HCT116 (cell line): ENCODE measurements at regions not wholly inside any gene's neighbourhood (a gene's known extent, or its start where the extent isn't known, plus 50 kb on each side); places are given as distances from the start of the nearest gene placed in this dataset.

Experiments
- ATAC-seq: fragments of 200-7000 bp; cut with Tn5 transposase; 2 replicates; pipeline ENCODE4 v1.9.1; 2020; ENCODE audit warnings: mild to moderate bottlenecking, moderate library complexity
- BruUV-seq: library from RNA; stranded (reverse); fragments of 400-500 nt; replicated peaks from 2 replicates; lab custom pipeline; 2021; lab: Mats Ljungman, UMichigan
- CTCF ChIA-PET: fragments of 300-600 bp; sonication (Branson Sonifier 250); formaldehyde crosslinking; loops from one replicate; lab custom pipeline; 2021; ENCODE audit warnings: antibody characterized with exemption; lab: Charles Lee
- POLR2A ChIA-PET: fragments of 300-600, 350-600 bp; sonication (Branson Sonifier 250); formaldehyde crosslinking; loops from one replicate; lab custom pipeline; 2021; ENCODE audit warnings: antibody characterized with exemption; lab: Charles Lee
- RAD21 ChIA-PET, 2 experiments: fragments of 300-600 bp; sonication (Branson Sonifier 250); formaldehyde crosslinking; loops; one replicate each; lab custom pipeline; 2023; ENCODE audit warnings: low total read pairs in 2 of 2; ENCODE audit not compliant: uncharacterized antibody in 2 of 2, unreplicated experiment in 2 of 2, low non-redundant PET in 1 of 2; lab: Charles Lee
- DNase-seq: peaks from one replicate; pipeline ENCODE4 v3.0.0-alpha.2; 2010; ENCODE audit warnings: low read depth, low spot score
- H2AFZ ChIP-seq: fragments of 200-600 bp; shearing (Covaris generic), sonication (generic); 2 replicates; pipeline ENCODE4 v1.6.1; 2017; ENCODE audit warnings: low read depth, mixed run types, mixed read lengths, antibody characterized with exemption, low read length; ENCODE audit not compliant: poor library complexity, severe bottlenecking
- H3K27ac ChIP-seq: 2 replicates; pipeline ENCODE4 v1.5.1; 2012; ENCODE audit warnings: low read depth, low read length
- H3K27me3 ChIP-seq: fragments of 200-600 bp; sonication (generic); 2 replicates; pipeline ENCODE4 v1.6.1; 2016; ENCODE audit warnings: mixed run types, low read length, mixed read lengths; ENCODE audit not compliant: insufficient read depth
- H3K36me3 ChIP-seq, 2 experiments: fragments of 200-500 bp in 1 of 2; fragments of 200-600 bp in 1 of 2; sonication (Bioruptor generic) in 1 of 2; sonication (generic) in 1 of 2; 2 replicates each; pipeline versions ENCODE4 v1.5.1 to v1.6.1; 2014 to 2016; ENCODE audit warnings: low read length in 2 of 2, inconsistent platforms in 1 of 2, mixed read lengths in 1 of 2, mixed run types in 1 of 2; ENCODE audit not compliant: insufficient read depth in 2 of 2, control insufficient read depth in 1 of 2
- H3K4me1 ChIP-seq, 2 experiments: fragments of 200-600 bp in 1 of 2; sonication (generic) in 1 of 2; 2 replicates each; pipeline versions ENCODE4 v1.5.1 to v1.6.1; 2012 to 2017; ENCODE audit warnings: low read length in 2 of 2, inconsistent platforms in 1 of 2, mild to moderate bottlenecking in 1 of 2, mixed read lengths in 1 of 2, mixed run types in 1 of 2, moderate library complexity in 1 of 2; ENCODE audit not compliant: insufficient read depth in 2 of 2, control insufficient read depth in 1 of 2
- H3K4me2 ChIP-seq: fragments of 200-600 bp; sonication (generic); 2 replicates; pipeline ENCODE4 v1.6.1; 2017; ENCODE audit warnings: mixed run types, low read length, mixed read lengths
- H3K4me3 ChIP-seq, 2 experiments: fragments of 200-600 bp in 1 of 2; sonication (generic) in 1 of 2; replicated peaks in 1 of 2; 2 replicates each; pipeline ENCODE4 v1.5.1; 2011 to 2016; ENCODE audit warnings: low read length in 2 of 2, control low read depth in 1 of 2, low read depth in 1 of 2, mild to moderate bottlenecking in 1 of 2, mixed read lengths in 1 of 2, mixed run types in 1 of 2
- H3K79me2 ChIP-seq: fragments of 200-600 bp; sonication (generic); 2 replicates; pipeline ENCODE4 v1.6.1; 2017; ENCODE audit warnings: mild to moderate bottlenecking, mixed run types, low read length, moderate library complexity, mixed read lengths; ENCODE audit not compliant: insufficient read depth
- H3K9ac ChIP-seq: fragments of 200-600 bp; sonication (generic); 2 replicates; pipeline ENCODE4 v1.6.1; 2016; ENCODE audit warnings: low read length, mixed read lengths
- H3K9me2 ChIP-seq: fragments of 200-600 bp; sonication (generic), shearing (Covaris generic); 2 replicates; pipeline ENCODE4 v1.6.1; 2017; ENCODE audit warnings: mixed run types, mild to moderate bottlenecking, moderate library complexity; ENCODE audit not compliant: insufficient read depth
- H3K9me3 ChIP-seq, 2 experiments: fragments of 200-500 bp in 1 of 2; fragments of 200-600 bp in 1 of 2; sonication (Bioruptor generic) in 1 of 2; sonication (generic) in 1 of 2; 2 replicates each; pipeline ENCODE4 v1.6.1; 2014 to 2017; ENCODE audit warnings: low read length in 2 of 2, mixed read lengths in 2 of 2, inconsistent platforms in 1 of 2, low read depth in 1 of 2, mild to moderate bottlenecking in 1 of 2, mixed run types in 1 of 2, moderate library complexity in 1 of 2; ENCODE audit not compliant: control insufficient read depth in 1 of 2, insufficient read depth in 1 of 2
- H4K20me1 ChIP-seq: fragments of 200-600 bp; sonication (generic), shearing (Covaris generic); 2 replicates; pipeline ENCODE4 v1.6.1; 2017; ENCODE audit warnings: mixed run types, mild to moderate bottlenecking, moderate library complexity; ENCODE audit not compliant: insufficient read depth
- ATF3 ChIP-seq: IDR thresholded peaks from 2 replicates; pipeline ENCODE4 v1.6.1; 2012
- CBX3 ChIP-seq: IDR thresholded peaks from 2 replicates; pipeline ENCODE4 v1.6.1; 2012; ENCODE audit warnings: low read depth
- CTCF ChIP-seq, 3 experiments: fragments of 200-600 bp in 1 of 3; sonication (generic) in 1 of 3; IDR thresholded peaks in 2 of 3; conservative IDR thresholded peaks in 1 of 3; 2 replicates each; pipeline ENCODE4 v1.5.1; 2012 to 2017; ENCODE audit warnings: low read depth in 2 of 3, low read length in 2 of 3, antibody characterized with exemption in 1 of 3, borderline replicate concordance in 1 of 3, control low read depth in 1 of 3, mild to moderate bottlenecking in 1 of 3, mixed read lengths in 1 of 3, mixed run types in 1 of 3, moderate library complexity in 1 of 3; ENCODE audit not compliant: insufficient read depth in 1 of 3
- EGR1 ChIP-seq: IDR thresholded peaks from 2 replicates; pipeline ENCODE4 v1.6.1; 2012; ENCODE audit warnings: low read depth
- EZH2phosphoT487 ChIP-seq: fragments of 200-600 bp; IDR thresholded peaks from 2 replicates; pipeline ENCODE4 v1.6.1; 2018; ENCODE audit warnings: antibody characterized with exemption, borderline replicate concordance
- MAX ChIP-seq: IDR thresholded peaks from 2 replicates; pipeline ENCODE4 v1.6.1; 2012
- RAD21 ChIP-seq: IDR thresholded peaks from 2 replicates; pipeline ENCODE4 v1.6.1; 2012; ENCODE audit warnings: low read depth, mild to moderate bottlenecking
- ZNF274 ChIP-seq: fragments of 200-500 bp; sonication (Bioruptor generic); IDR thresholded peaks from 2 replicates; pipeline ENCODE4 v1.6.1; 2014; ENCODE audit warnings: mild to moderate bottlenecking, low read depth, low read length, inconsistent platforms
- intact Hi-C: fragments of 100-400 bp; cut with micrococcal nuclease; formaldehyde crosslinking; loops from 2 replicates; pipeline ENCODE4 v1.10.0; 2022

- no peaks in the 10 kb centered on the region for H3K9me2 ChIP-seq
- no peak overlapping the region for H3K4me3 ChIP-seq
- no peak overlapping the region for H3K9ac ChIP-seq
- H3K4me2 ChIP-seq = no peak overlapping the region
- BruUV-seq = no TSS peak
- no peaks in the 10 kb centered on the region for H4K20me1 ChIP-seq
- H3K27me3 ChIP-seq = no peaks in the 10 kb centered on the region
- DNase-seq (no peak), ATAC-seq (no peak)
- H3K4me1 ChIP-seq = no peaks in the 10 kb centered on the region
- H3K27ac ChIP-seq = no peak overlapping the region
- CTCF ChIA-PET = no interaction called here
- H3K36me3 ChIP-seq = no peaks in the 10 kb centered on the region
- H3K79me2 ChIP-seq = no peaks in the 10 kb centered on the region
- peaks cover 4 to 5% of the 10 kb centered on the region in 2 experiments; a peak in 2 of 4 replicates for H3K9me3 ChIP-seq
- intact Hi-C loops = no loop called here
- H2AFZ ChIP-seq = no peak overlapping the region
- no peak for TF ChIP-seq MAX
- TF ChIP-seq CBX3 = no peak
- TF ChIP-seq EZH2phosphoT487 = no peak
- TF ChIP-seq RAD21 = no peak
- TF ChIP-seq ZNF274 = no peak
- no peak for TF ChIP-seq EGR1
- TF ChIP-seq CTCF (IDR thresholded peaks at IDR 0.05 in 2 of 3, conservative IDR thresholded peaks at IDR 0.05 in 1 of 3; ENCODE audit: borderline replicate concordance in 1 of 3, insufficient read depth in 1 of 3, low read depth in 2 of 3, low read length in 2 of 3) = no peak
- no peak for TF ChIP-seq ATF3
- POLR2A ChIA-PET = no interaction called here
- RAD21 ChIA-PET = no interaction called here
Measured at GRCh38 chr19:28530406-28531035, 682.4 kb downstream of the UQCRFS1 start.
